B cell (primary cell): ENCODE measurements at regions not wholly inside any gene's neighbourhood (a gene's known extent, or its start where the extent isn't known, plus 50 kb on each side); places are given as distances from the start of the nearest gene placed in this dataset.

Experiments
- ATAC-seq: fragments of 200-7000 bp; cut with Tn5 transposase; one replicate; pipeline ENCODE4 v1.10.0; 2021; ENCODE audit warnings: low read depth, mild to moderate bottlenecking, moderate number of reproducible peaks, moderate library complexity
- CTCF ChIA-PET: fragments of 350-600 bp; sonication (Branson Sonifier 250); formaldehyde crosslinking; loops from one replicate; lab custom pipeline; 2021; ENCODE audit warnings: antibody characterized with exemption, inconsistent platforms; lab: Charles Lee
- POLR2A ChIA-PET: fragments of 350-600 bp; sonication (Branson Sonifier 250); formaldehyde crosslinking; loops from one replicate; lab custom pipeline; 2021; ENCODE audit warnings: antibody characterized with exemption; lab: Charles Lee
- DNase-seq: peaks from one replicate; pipeline ENCODE4 v3.0.0; 2013
- H2AFZ ChIP-seq: 2 replicates; pipeline ENCODE4 v1.6.1; 2012; ENCODE audit warnings: mild to moderate bottlenecking, low read depth, low read length; ENCODE audit not compliant: insufficient read depth, poor library complexity, severe bottlenecking
- H3K27ac ChIP-seq, 2 donors: 1 replicate in 1 of 2; 2 replicates in 1 of 2; pipeline ENCODE4 v1.5.1; 2012 to 2013; ENCODE audit warnings: low read length in 2 of 2, mild to moderate bottlenecking in 2 of 2, moderate library complexity in 1 of 2
- H3K27me3 ChIP-seq, 4 experiments: fragments of 200-600 bp in 1 of 4; sonication (generic) in 1 of 4; replicated peaks in 1 of 4; 1 replicate in 2 of 4; 2 replicates in 2 of 4; pipeline versions ENCODE4 v1.6.1 to v1.7.0; 2013 to 2016; ENCODE audit warnings: low read length in 3 of 4, mild to moderate bottlenecking in 2 of 4, mixed read lengths in 1 of 4, moderate library complexity in 1 of 4; ENCODE audit not compliant: insufficient read depth in 4 of 4, control insufficient read depth in 3 of 4; ENCODE audit errors: control extremely low read depth in 1 of 4
- H3K36me3 ChIP-seq, 2 experiments: replicated peaks in 1 of 2; 1 replicate in 1 of 2; 2 replicates in 1 of 2; pipeline versions ENCODE4 v1.6.1 to v1.7.1; 2013; ENCODE audit warnings: low read length in 1 of 2; ENCODE audit not compliant: insufficient read depth in 2 of 2, control insufficient read depth in 1 of 2; ENCODE audit errors: control extremely low read depth in 1 of 2, extremely low read depth in 1 of 2
- H3K4me1 ChIP-seq, 2 donors: fragments of 200-600 bp in 1 of 2; sonication (generic) in 1 of 2; 1 replicate in 1 of 2; 2 replicates in 1 of 2; pipeline versions ENCODE4 v1.5.1 to v1.6.1; 2013 to 2017; ENCODE audit warnings: low read length in 2 of 2; ENCODE audit not compliant: control insufficient read depth in 2 of 2, insufficient read depth in 2 of 2
- H3K4me2 ChIP-seq: replicated peaks from 2 replicates; pipeline ENCODE3; 2012; ENCODE audit warnings: mild to moderate bottlenecking, low read depth, low read length; ENCODE audit not compliant: poor library complexity, severe bottlenecking
- H3K4me3 ChIP-seq, 5 experiments: fragments of 200-600 bp in 1 of 5; sonication (generic) in 1 of 5; 1 replicate in 3 of 5; 2 replicates in 2 of 5; pipeline versions ENCODE4 v1.5.1 to v1.7.0; 2011 to 2016; ENCODE audit warnings: low read length in 4 of 5, mild to moderate bottlenecking in 4 of 5, low read depth in 2 of 5, control low read depth in 1 of 5, moderate library complexity in 1 of 5; ENCODE audit not compliant: insufficient read depth in 1 of 5; ENCODE audit errors: control extremely low read depth in 1 of 5, extremely low read depth in 1 of 5
- H3K79me2 ChIP-seq: fragments of 200-600 bp; sonication (generic); one replicate; pipeline ENCODE4 v1.6.0; 2016; ENCODE audit warnings: low read length; ENCODE audit not compliant: control insufficient read depth, insufficient read depth
- H3K9ac ChIP-seq: fragments of 200-600 bp; sonication (generic); 2 replicates; pipeline ENCODE4 v1.6.1; 2017; ENCODE audit warnings: mild to moderate bottlenecking, low read length, moderate library complexity
- H3K9me3 ChIP-seq, 3 donors: one replicate each; pipeline versions ENCODE4 v1.6.1 to v1.7.1; 2013; ENCODE audit warnings: low read length in 2 of 3; ENCODE audit not compliant: control insufficient read depth in 2 of 3, insufficient read depth in 1 of 3; ENCODE audit errors: control extremely low read depth in 1 of 3
- H4K20me1 ChIP-seq: 2 replicates; pipeline ENCODE4 v1.6.0; 2012; ENCODE audit warnings: mild to moderate bottlenecking, low read length; ENCODE audit not compliant: insufficient read depth, control insufficient read depth, poor library complexity, severe bottlenecking
- H3K27ac Mint-ChIP-seq: one replicate; pipeline ENCODE4 v1.8.0; 2021; ENCODE audit warnings: mixed read lengths
- H3K27me3 Mint-ChIP-seq: one replicate; pipeline ENCODE4 v1.8.0; 2021; ENCODE audit warnings: mixed read lengths
- H3K4me1 Mint-ChIP-seq: one replicate; pipeline ENCODE4 v1.8.0; 2021; ENCODE audit warnings: mixed read lengths
- H3K4me3 Mint-ChIP-seq: one replicate; pipeline ENCODE4 v1.8.0; 2021; ENCODE audit warnings: mixed read lengths
- H3K9me3 Mint-ChIP-seq: one replicate; pipeline ENCODE4 v1.8.0; 2022; ENCODE audit warnings: mixed read lengths; ENCODE audit not compliant: insufficient read depth
- EZH2 ChIP-seq: IDR thresholded peaks from 2 replicates; pipeline ENCODE4 v1.6.1; 2012; ENCODE audit warnings: borderline replicate concordance, low read depth, mild to moderate bottlenecking, moderate library complexity, low read length; ENCODE audit not compliant: insufficient read depth, poor library complexity, severe bottlenecking
- WGBS: methylation state at CpG from one replicate; pipeline ENCODE4 v1.1.5; 2013; ENCODE audit warnings: missing lambda C conversion rate; ENCODE audit not compliant: insufficient coverage; 5-methylcytosine and 5-hydroxymethylcytosine counted together
- intact Hi-C: fragments of 100-400 bp; cut with micrococcal nuclease; formaldehyde crosslinking; loops from one replicate; pipeline ENCODE4 v1.10.0; 2022
- TF ChIP-seq, protein P1 (sequence below): fragments of 200-600 bp; IDR thresholded peaks from one replicate; pipeline ENCODE4 v1.8.0; 2022; ENCODE audit warnings: antibody characterized with exemption, mild to moderate bottlenecking

DNA sequence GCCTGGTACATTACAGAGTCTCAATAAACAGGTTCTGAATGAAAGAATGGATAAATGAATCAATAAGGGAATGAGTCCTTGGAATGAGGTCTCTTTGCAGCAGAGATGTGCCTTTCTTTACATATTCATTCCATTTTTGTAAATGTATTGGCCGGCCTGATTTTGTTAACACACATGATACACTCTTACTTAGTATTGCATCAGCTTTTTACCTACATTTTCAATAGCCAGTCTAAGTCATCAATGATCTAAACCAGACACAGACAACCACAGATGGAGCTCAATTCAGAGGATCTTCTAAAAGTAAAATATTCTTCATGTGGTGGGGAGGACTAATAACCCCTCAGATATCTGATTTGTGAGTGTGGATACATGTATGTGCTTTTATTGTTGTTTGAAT, 653.1 kb downstream of the LMO4 start:
- no peaks in the 10 kb centered on the region for H4K20me1 ChIP-seq
- H3K27me3 ChIP-seq = peaks cover 0 to 3% (median 0%) of the 10 kb centered on the region in 4 experiments
- no peaks in the 10 kb centered on the region for H3K79me2 ChIP-seq
- H2AFZ ChIP-seq = no peak overlapping the region
- no peaks in the 10 kb centered on the region for H3K9me3 ChIP-seq
- H3K4me2 ChIP-seq = no peak overlapping the region
- no peak overlapping the region for H3K9ac ChIP-seq
- peak; percentile 6 for DNase-seq
- no peak for ATAC-seq
- TF ChIP-seq, protein P1, sequence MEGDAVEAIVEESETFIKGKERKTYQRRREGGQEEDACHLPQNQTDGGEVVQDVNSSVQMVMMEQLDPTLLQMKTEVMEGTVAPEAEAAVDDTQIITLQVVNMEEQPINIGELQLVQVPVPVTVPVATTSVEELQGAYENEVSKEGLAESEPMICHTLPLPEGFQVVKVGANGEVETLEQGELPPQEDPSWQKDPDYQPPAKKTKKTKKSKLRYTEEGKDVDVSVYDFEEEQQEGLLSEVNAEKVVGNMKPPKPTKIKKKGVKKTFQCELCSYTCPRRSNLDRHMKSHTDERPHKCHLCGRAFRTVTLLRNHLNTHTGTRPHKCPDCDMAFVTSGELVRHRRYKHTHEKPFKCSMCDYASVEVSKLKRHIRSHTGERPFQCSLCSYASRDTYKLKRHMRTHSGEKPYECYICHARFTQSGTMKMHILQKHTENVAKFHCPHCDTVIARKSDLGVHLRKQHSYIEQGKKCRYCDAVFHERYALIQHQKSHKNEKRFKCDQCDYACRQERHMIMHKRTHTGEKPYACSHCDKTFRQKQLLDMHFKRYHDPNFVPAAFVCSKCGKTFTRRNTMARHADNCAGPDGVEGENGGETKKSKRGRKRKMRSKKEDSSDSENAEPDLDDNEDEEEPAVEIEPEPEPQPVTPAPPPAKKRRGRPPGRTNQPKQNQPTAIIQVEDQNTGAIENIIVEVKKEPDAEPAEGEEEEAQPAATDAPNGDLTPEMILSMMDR = no peak
- no peak for TF ChIP-seq EZH2
- no peak overlapping the region for H3K4me3 ChIP-seq
- H3K36me3 ChIP-seq = no peaks in the 10 kb centered on the region
- WGBS = no CpG with 5 or more reads among the region's 1 CpG
- intact Hi-C loops = no loop called here
- H3K27ac ChIP-seq = no peak overlapping the region
- CTCF ChIA-PET = no interaction called here
- Mint-ChIP-seq H3K4me1 (no peaks in the 10 kb centered on the region), H3K27me3 (peaks cover 35% of the 10 kb centered on the region), H3K27ac (no peak overlapping the region), H3K4me3 (no peak overlapping the region), H3K9me3 (no peaks in the 10 kb centered on the region)
- no peaks in the 10 kb centered on the region for H3K4me1 ChIP-seq
- POLR2A ChIA-PET = no interaction called here

- Histone ChIP-seq H2AFZ (no peak overlapping the region), H4K20me1 (no peaks in the 10 kb centered on the region), H3K27ac (no peak overlapping the region), H3K9ac (no peak overlapping the region), H3K4me2 (no peak overlapping the region), H3K27me3 (peaks cover 0 to 3% (median 0%) of the 10 kb centered on the region in 4 experiments), H3K4me3 (no peak overlapping the region), H3K4me1 (no peaks in the 10 kb centered on the region), H3K9me3 (no peaks in the 10 kb centered on the region), H3K79me2 (no peaks in the 10 kb centered on the region), H3K36me3 (no peaks in the 10 kb centered on the region)
- Mint-ChIP-seq H3K9me3 (no peaks in the 10 kb centered on the region), H3K27ac (no peak overlapping the region), H3K4me1 (no peaks in the 10 kb centered on the region), H3K27me3 (peaks cover 25% of the 10 kb centered on the region), H3K4me3 (no peak overlapping the region)
- intact Hi-C loops = no loop called here
- TF ChIP-seq, protein P1 = no peak
- TF ChIP-seq EZH2 = no peak
- CTCF ChIA-PET = no interaction called here
- ATAC-seq (no peak), DNase-seq (no peak)
- POLR2A ChIA-PET = no interaction called here
- WGBS = no CpG with 5 or more reads among the region's 1 CpG
Observed at GRCh38 chr1:87983841-87984240, 655.2 kb downstream of the LMO4 start.
